ENCODE measurements at regions not wholly inside any gene's neighbourhood (a gene's known extent, or its start where the extent isn't known, plus 50 kb on each side); places are given as distances from the start of the nearest gene placed in this dataset.

- Histone ChIP-seq H3K9ac (ENCODE audit: low read depth, low read length) (no peak overlapping the region), H3K18ac (ENCODE audit: low read depth, low read length) (peak overlapping the region; percentile 81; the same call in 1 of the 2 replicates), H4K8ac (ENCODE audit: low read depth in 2 of 2, low read length in 2 of 2) (no peak overlapping the region), H4K20me1 (ENCODE audit: insufficient read depth, low read length) (no peaks in the 10 kb centered on the region), H3K36me3 (ENCODE audit: control insufficient read depth, insufficient read depth, low read length) (no peaks in the 10 kb centered on the region), H2BK120ac (ENCODE audit: low read depth, low read length) (no peak overlapping the region; the same call in 1 of the 2 replicates), H4K5ac (ENCODE audit: low read depth, low read length) (peak overlapping the region; percentile 66; the same call in 1 of the 2 replicates), H3K79me1 (ENCODE audit: low read depth in 1 of 2, low read length in 2 of 2) (no peaks in the 10 kb centered on the region), H2AK5ac (ENCODE audit: low read depth, low read length) (no peak overlapping the region), H3K4me3 (ENCODE audit: insufficient read depth, low read depth, low read length) (no peak overlapping the region), H2BK5ac (ENCODE audit: low read depth, low read length, poor library complexity, severe bottlenecking) (no peak overlapping the region), H2BK20ac (ENCODE audit: low read depth, low read length) (no peak overlapping the region), H2AK9ac (replicated peaks; ENCODE audit: low read depth, low read length, poor library complexity) (no peak overlapping the region), H3K9me3 (ENCODE audit: control insufficient read depth, insufficient read depth, low read length) (no peaks in the 10 kb centered on the region), H2BK15ac (ENCODE audit: low read depth, low read length) (no peak overlapping the region), H3K9me1 (ENCODE audit: insufficient read depth, low read length) (no peaks in the 10 kb centered on the region; the same call in 1 of the 2 replicates), H3K14ac (replicated peaks; ENCODE audit: low read depth, low read length) (no peak overlapping the region), H3K4ac (ENCODE audit: low read depth, low read length) (no peak overlapping the region), H3K27ac (ENCODE audit: insufficient read depth, low read length) (no peak overlapping the region), H3K4me2 (ENCODE audit: low read depth, low read length) (no peak overlapping the region), H3K27me3 (ENCODE audit: control insufficient read depth, insufficient read depth, low read length) (no peaks in the 10 kb centered on the region), H2AFZ (replicated peaks; ENCODE audit: low read length, poor library complexity) (no peak overlapping the region), H3K56ac (ENCODE audit: extremely low read depth, insufficient read depth, low read length) (no peak overlapping the region), H3K23ac (ENCODE audit: low read depth, low read length) (no peak overlapping the region), H3K4me1 (ENCODE audit: control insufficient read depth, insufficient read depth, low read length) (peaks cover 11% of the 10 kb centered on the region), H4K91ac (ENCODE audit: insufficient read depth, low read depth, low read length) (no peak overlapping the region)
- in situ Hi-C loops (cut with MboI; ENCODE audit: low sequenced_read_pairs) (no loop called here), intact Hi-C loops (cut with micrococcal nuclease) (no loop called here), dilution Hi-C loops (cut with HindIII; ENCODE audit: low sequenced_read_pairs, unreplicated experiment) (no loop called here)
- no peak for TF ChIP-seq MAFK (IDR thresholded peaks at IDR 0.05; ENCODE audit: low read depth, low read length)
- no peak for TF ChIP-seq SMC3 (IDR thresholded peaks at IDR 0.05; ENCODE audit: low read depth, low read length)
- no peak for TF ChIP-seq RFX5 (IDR thresholded peaks at IDR 0.05; ENCODE audit: low read depth, low read length)
- TF ChIP-seq RCOR1 (IDR thresholded peaks at IDR 0.05; ENCODE audit: insufficient replicate concordance, low read length): no peak
- no peak for TF ChIP-seq RAD21 (IDR thresholded peaks at IDR 0.05; ENCODE audit: low read length)
- no peak for TF ChIP-seq CEBPB (IDR thresholded peaks at IDR 0.05; ENCODE audit: low read depth, low read length)
- no peak for TF ChIP-seq CHD1 (IDR thresholded peaks at IDR 0.05; ENCODE audit: low read depth, low read length)
- no peak for TF ChIP-seq FOS (IDR thresholded peaks at IDR 0.05; ENCODE audit: low read depth, low read length)
- TF ChIP-seq, protein P1, sequence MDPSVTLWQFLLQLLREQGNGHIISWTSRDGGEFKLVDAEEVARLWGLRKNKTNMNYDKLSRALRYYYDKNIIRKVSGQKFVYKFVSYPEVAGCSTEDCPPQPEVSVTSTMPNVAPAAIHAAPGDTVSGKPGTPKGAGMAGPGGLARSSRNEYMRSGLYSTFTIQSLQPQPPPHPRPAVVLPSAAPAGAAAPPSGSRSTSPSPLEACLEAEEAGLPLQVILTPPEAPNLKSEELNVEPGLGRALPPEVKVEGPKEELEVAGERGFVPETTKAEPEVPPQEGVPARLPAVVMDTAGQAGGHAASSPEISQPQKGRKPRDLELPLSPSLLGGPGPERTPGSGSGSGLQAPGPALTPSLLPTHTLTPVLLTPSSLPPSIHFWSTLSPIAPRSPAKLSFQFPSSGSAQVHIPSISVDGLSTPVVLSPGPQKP (IDR thresholded peaks at IDR 0.05; ENCODE audit: borderline replicate concordance, low read depth, low read length): no peak
- no CpG with 5 or more reads among the region's 1 CpG for WGBS, 2 experiments (ENCODE audit: extremely low coverage in 2 of 2, insufficient read length in 1 of 2)
- ChIA-PET CTCF (no interaction called here), POLR2A (ENCODE audit: unreplicated experiment) (no interaction called here)
- DNase-seq (no peak), ATAC-seq (ENCODE audit: low read depth) (peak; percentile 56)
- no TSS peak for BruUV-seq (replicated peaks)
Measured at GRCh38 chr6:137761072-137761471, 106.0 kb upstream of the TNFAIP3 start.
